HG02642 (cell line): ENCODE measurements at regions not wholly inside any gene's neighbourhood (a gene's known extent, or its start where the extent isn't known, plus 50 kb on each side); places are given as distances from the start of the nearest gene placed in this dataset.
"Not testable (repeated sequence)": the region's sequence is repeated elsewhere in the genome, so short reads cannot be mapped to it uniquely, and the experiment has no call there.

Experiments
- ATAC-seq: cut with Tn5 transposase; IDR thresholded peaks from one replicate; pipeline ENCODE4 v1.9.1; 2021; ENCODE audit warnings: mild to moderate bottlenecking; ENCODE audit not compliant: unreplicated experiment, poor library complexity

GRCh38 chr4:137408527-137409177, 123.6 kb downstream of the PCDH18 start:
- no peak for ATAC-seq

GRCh38 chr4:137405833-137406232, 126.5 kb downstream of the PCDH18 start:
- not testable (repeated sequence) for ATAC-seq

DNA sequence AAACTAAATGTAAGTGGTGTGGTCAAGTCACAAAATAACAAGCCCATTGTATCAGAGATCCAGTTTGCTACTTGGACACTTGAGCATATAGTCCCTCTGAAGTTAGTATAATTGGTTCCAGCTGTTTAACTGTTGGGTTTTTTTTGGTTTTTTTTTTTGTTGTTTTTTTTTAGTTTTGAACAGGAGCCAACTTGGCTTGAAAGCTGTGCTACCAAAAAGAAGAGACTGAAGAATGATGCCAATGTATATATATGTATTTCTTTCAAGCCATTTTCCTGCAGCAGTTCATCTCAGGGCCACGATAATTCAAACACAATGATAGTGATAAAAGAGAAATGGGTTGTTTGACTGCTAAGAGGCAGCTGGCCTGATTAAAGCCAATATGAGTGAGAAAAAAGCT, 138.3 kb downstream of the PCDH18 start:
- no peak for ATAC-seq

- no peak for ATAC-seq
These were observed 139.2 kb downstream of the PCDH18 start for GRCh38 chr4:137393044-137393443.

GRCh38 chr4:137390707-137391106, 141.6 kb downstream of the PCDH18 start:
- no peak for ATAC-seq

DNA sequence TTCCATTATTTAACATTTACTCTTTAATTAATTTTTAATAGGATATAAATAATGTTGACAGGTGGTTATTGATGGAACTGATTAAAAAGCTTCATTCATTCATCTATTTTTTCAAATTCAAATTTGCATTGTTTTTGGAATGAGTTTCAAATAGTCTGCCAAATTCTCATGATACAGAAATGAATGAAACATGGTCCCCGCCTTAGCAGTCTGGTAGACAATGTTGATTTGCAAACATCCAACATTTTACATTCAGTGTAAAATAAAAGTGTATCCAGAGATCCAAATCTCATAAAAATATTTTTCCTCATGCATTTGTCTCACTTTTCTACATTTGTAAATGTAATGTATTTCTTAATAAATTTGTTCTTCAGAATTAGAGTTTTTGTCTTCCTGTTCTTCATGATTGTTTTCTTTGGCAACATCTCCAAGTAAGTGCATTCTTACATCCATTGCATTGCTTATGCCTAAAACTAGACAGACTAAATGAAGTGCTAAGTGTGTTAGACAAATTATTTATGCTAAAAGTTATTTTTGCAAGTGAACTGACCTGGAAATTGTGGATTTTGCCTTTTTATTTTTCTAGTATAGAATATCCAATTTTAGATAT, 142.3 kb downstream of the PCDH18 start:
- no peak for ATAC-seq

DNA sequence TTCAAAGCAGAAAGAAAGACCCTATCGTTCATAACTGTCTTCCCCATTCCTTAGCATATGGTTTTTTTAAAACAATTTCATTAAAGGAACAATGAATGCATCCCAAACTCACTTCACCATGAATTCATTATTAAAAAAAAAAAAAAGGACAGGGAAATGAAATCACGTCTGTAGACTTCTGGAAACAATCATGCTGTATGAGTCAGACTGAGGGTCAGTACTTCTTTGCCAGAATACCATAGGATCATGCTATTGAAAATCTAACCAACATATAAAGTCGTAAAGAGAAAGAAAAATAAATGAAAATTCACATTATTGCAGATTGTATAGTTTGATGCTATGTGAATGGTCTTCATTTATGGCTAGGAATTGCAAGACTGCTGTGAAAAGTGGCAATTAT, 144.4 kb downstream of the PCDH18 start:
- no peak for ATAC-seq

DNA sequence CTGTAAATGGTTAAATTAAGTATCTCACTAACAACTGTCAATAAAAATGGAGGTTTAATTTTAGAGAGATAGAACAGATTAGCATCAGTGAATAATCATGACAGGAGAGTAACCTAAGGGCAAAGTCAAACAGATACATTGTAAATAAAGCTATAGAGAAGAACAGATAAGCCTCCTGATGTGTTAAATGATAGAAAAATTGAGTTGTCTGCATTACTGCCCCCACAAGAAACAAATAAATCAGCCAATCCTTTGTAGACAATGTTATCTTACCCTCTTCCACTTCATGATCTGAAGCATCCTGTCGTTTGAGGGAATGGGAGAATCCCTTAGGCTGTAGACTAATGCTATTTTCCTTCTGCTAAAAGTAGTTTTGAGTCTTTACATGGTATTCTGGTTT, 147.8 kb downstream of the PCDH18 start:
- no peak for ATAC-seq

DNA sequence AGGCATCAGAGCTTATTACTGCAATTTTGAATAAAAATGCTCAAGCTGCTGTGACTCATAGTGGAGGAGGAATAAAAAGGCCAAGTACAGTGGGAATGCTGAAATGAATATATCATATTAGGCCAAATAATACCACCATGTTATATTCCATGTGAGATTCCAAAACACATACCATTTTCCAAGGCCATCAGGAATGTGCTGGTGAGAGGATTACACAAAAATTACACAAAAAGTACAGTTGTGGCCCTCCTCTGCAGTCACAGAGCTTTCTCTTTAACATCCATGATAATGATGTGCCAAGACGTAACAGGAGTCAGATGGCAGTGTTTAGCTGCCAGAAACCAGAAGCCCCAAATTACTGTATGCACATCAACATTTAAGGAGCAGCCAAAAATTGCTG, 153.5 kb downstream of the PCDH18 start:
- no peak for ATAC-seq

DNA sequence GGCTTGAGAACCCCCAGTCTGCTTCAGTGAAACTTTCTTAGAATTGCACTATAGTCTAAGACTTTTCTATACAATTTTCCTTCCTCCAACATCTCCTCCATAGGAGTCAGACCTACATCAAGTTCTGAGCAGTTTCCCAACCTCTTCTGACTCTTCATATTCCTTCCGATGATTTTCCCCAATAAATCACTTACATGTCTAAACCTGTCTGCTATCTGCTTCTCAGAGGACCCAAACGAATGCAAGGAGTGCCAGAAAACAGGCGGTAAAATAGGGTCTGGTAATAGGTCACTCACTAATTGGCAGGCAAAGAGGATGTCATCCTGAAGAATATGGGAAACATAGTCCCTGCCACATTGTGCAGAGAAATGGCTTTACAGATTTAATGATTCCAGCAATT, 153.9 kb downstream of the PCDH18 start:
- no peak for ATAC-seq

DNA sequence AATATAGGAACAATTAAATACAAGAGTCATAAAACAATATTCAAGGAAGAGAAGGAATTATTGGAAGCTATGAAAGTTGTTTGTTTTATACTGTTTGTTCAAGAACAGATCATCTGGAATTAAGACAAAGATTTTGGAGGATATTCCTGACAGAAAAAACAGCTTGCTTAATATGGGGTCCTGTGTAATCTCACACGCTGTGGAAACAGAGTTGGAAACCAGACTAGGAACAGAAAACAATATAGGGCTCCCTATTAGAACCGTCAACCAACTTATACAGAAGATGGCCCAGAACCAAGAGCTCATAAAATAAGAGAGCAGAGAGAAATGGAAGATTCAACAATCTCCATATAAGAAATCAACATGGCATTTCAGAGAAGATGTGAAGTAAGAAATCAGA, 156.0 kb downstream of the PCDH18 start:
- ATAC-seq: no peak

DNA sequence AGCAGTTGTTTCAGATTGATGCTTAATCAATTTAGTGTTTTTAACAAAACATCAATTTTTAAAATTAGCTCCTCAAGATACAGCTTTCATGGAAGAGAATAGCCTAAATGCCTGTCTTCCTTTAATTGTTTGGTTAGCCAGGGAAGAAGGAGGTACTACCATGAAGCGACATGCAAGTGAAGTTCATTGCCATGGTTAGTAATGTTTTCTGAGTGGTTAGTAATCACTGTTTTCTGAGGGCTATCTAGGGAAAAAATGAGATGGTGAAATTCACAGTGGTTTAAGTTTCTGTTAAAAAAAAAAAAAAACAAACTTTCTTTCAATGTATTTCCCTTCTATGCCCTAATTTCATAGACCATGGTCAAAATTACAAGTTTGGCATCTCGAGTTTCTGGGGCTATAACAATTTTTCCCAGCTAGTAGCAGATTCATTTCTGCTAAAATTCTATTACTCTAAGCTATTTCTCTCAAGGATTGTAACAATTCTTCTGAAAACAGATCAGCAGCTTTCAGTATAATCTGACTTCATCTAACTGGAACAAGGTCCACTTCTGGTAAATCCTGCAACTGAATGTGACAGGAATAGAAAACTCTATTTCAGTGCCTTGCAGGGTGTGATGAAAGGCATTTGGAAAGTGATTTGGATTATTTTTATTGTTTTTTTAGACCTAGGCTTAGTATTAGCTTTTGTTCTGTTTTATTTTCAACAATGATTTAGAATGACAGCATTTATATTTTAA, 157.0 kb downstream of the PCDH18 start:
- ATAC-seq: no peak

DNA sequence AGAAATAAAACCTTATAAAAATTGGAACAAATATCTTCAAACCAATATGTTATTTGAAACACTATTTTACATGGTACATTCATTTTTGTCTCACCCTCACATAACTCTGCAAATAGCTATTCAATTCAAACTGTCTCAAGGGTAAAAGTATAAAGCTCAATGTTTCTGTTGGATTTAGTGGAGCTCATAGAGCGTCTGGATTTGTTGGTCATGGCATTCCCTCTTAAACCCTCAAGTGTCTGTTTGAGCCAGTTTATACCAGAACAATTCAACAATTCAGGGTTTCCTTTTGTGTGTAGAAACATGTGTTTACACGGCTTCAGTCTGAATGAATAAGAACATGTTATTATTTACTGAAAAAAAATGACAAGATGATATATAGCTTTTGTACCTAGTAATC, 161.6 kb downstream of the PCDH18 start:
- ATAC-seq: no peak

GRCh38 chr4:137370206-137370633, 162.1 kb downstream of the PCDH18 start:
- ATAC-seq: no peak

DNA sequence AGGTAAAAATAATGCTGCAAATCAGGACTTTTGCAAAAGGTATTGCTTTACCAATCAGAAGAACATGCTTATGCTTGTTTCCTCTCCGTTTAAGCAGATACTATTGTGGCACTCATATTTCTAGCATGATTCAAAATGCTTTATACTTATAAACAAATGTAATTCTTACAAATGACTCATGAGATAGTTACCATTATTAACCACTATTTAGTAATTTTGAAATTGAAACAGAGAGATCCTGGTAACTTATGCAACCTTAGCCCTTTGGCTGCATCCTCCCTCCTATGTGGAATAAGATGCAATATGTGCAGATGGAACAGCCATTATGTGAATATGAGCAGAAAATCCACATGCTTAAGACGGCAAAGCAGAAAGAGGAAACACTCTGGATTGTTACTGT, 164.7 kb downstream of the PCDH18 start:
- ATAC-seq: no peak

DNA sequence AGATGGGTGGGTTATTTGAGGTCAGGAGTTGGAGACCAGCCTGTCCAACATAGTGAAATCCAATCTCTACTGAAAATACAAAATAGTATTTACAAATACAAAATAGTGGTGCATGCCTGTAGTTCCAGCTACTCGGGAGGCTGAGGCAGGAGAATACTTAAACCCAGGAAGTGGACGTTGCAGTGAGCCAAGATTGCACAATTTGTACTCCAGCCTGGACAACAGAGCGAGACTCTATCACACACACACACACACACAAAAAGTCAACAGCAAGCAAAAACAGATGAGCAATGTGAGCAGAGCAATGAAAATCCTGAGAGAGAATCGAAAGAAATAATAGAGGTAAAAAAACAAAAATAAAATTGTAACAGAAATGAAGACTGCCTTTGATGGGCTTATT, 168.8 kb downstream of the PCDH18 start:
- ATAC-seq: no peak

- ATAC-seq: no peak
These were observed 170.4 kb downstream of the PCDH18 start for GRCh38 chr4:137361756-137362470.

- ATAC-seq: no peak
These were observed 171.5 kb downstream of the PCDH18 start for GRCh38 chr4:137360761-137361160.

GRCh38 chr4:137359691-137360315, 172.5 kb downstream of the PCDH18 start:
- ATAC-seq: no peak

DNA sequence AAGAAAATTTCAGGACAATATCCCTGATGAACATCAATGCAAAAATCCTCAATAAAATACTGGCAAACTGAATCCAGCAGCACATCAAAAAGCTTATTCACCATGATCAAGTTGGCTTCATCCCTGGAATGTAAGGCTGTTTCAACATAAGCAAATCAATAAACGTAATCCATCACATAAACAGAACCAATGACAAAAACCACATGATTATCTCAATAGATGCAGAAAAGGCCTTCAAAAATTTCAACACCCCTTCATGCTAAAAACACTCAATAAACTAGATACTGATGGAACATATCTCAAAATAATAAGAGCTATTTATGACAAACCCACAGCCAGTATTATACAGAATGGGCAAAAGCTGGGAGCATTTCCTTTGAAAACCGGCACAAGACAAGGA, 177.7 kb downstream of the PCDH18 start:
- not testable (repeated sequence) for ATAC-seq

DNA sequence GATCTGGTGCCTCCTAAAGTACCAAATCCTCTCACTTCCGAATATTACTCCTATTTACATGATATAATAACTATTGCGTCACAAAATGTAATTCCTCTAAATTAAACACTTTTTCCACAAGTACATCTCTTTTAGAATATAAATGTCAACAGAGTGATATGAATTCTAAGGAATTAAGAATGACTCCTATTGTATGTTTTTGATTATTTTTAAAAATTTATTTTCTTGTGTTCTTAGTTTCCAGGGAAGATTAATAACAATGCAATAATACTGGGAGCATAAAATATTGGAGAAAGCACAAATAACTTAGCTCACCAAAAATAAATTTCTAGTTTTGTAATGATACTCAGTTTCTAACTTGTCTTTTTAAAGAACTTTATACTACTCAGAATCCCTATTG, 184.9 kb downstream of the PCDH18 start:
- ATAC-seq: no peak
